Endothelial cell of umbilical vein (primary cell): ENCODE measurements at regions not wholly inside any gene's neighbourhood (a gene's known extent, or its start where the extent isn't known, plus 50 kb on each side); places are given as distances from the start of the nearest gene placed in this dataset.

Source experiments
- EZH2 ChIP-seq: IDR thresholded peaks from 2 replicates; pipeline ENCODE4 v1.6.1; 2012; ENCODE audit warnings: borderline replicate concordance, low read depth, mild to moderate bottlenecking, moderate library complexity, low read length, inconsistent platforms; ENCODE audit not compliant: severe bottlenecking
- FOS ChIP-seq: IDR thresholded peaks from 2 replicates; pipeline ENCODE4 v1.6.1; 2011; ENCODE audit warnings: mild to moderate bottlenecking, low read length, moderate library complexity, borderline replicate concordance; ENCODE audit not compliant: insufficient read depth
- GATA2 ChIP-seq: IDR thresholded peaks from 2 replicates; pipeline ENCODE4 v1.7.0; 2011; ENCODE audit warnings: low read depth, mild to moderate bottlenecking, moderate library complexity, mixed read lengths, low read length; ENCODE audit not compliant: insufficient read length, insufficient read depth
- MYC ChIP-seq: IDR thresholded peaks from one replicate; pipeline ENCODE4 v1.6.1; 2011; ENCODE audit warnings: mild to moderate bottlenecking, low read depth, low read length
- POLR2A ChIP-seq: IDR thresholded peaks from 2 replicates; pipeline ENCODE4 v1.6.1; 2012; ENCODE audit warnings: low read depth, mild to moderate bottlenecking, control low read depth, low read length
- POLR2AphosphoS5 ChIP-seq: IDR thresholded peaks from 2 replicates; pipeline ENCODE4 v1.6.1; 2012; ENCODE audit warnings: low read depth, mild to moderate bottlenecking, control low read depth, low read length, moderate library complexity; ENCODE audit not compliant: insufficient read depth
- TF ChIP-seq, protein P1 (sequence below), 2 donors: IDR thresholded peaks; 1 replicate in 1 of 2; 2 replicates in 1 of 2; pipeline ENCODE4 v1.5.1; 2011; ENCODE audit warnings: low read length in 2 of 2, mild to moderate bottlenecking in 2 of 2, moderate library complexity in 2 of 2, control low read depth in 1 of 2, inconsistent platforms in 1 of 2, low read depth in 1 of 2; ENCODE audit not compliant: insufficient read depth in 1 of 2; ENCODE audit errors: extremely low read depth in 1 of 2
- TF ChIP-seq, protein P2 (sequence below): IDR thresholded peaks from 2 replicates; pipeline ENCODE4 v1.6.1; 2011; ENCODE audit not compliant: insufficient read depth, insufficient read length

DNA sequence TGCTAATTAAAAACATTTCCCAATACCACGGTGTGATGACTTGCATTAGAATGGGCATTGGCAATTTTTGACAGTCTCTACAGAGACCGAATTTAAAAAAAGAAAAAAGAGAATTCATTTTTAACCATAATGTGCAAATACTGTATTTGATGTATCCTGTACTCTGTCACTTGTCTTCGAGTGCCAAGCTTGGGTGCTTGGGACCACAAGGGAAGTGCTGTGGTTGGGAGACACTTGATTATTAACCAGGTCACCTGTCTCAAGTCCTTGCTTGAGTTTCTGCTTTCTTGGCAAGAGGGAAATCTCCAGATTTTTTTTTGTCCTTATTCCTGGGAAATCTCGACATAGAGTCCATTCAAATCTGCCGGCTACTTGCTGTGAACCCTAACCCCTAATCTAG, 209.0 kb downstream of the MC4R start:
- TF ChIP-seq, protein P1, sequence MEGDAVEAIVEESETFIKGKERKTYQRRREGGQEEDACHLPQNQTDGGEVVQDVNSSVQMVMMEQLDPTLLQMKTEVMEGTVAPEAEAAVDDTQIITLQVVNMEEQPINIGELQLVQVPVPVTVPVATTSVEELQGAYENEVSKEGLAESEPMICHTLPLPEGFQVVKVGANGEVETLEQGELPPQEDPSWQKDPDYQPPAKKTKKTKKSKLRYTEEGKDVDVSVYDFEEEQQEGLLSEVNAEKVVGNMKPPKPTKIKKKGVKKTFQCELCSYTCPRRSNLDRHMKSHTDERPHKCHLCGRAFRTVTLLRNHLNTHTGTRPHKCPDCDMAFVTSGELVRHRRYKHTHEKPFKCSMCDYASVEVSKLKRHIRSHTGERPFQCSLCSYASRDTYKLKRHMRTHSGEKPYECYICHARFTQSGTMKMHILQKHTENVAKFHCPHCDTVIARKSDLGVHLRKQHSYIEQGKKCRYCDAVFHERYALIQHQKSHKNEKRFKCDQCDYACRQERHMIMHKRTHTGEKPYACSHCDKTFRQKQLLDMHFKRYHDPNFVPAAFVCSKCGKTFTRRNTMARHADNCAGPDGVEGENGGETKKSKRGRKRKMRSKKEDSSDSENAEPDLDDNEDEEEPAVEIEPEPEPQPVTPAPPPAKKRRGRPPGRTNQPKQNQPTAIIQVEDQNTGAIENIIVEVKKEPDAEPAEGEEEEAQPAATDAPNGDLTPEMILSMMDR (IDR thresholded peaks at IDR 0.05; ENCODE audit: extremely low read depth in 1 of 2, insufficient read depth in 1 of 2, low read depth in 1 of 2, low read length in 2 of 2), result no peak
- TF ChIP-seq POLR2AphosphoS5, result no peak
- no peak for TF ChIP-seq POLR2A
- TF ChIP-seq EZH2, result no peak
- no peak for TF ChIP-seq MYC
- TF ChIP-seq FOS, result no peak
- TF ChIP-seq, protein P2, sequence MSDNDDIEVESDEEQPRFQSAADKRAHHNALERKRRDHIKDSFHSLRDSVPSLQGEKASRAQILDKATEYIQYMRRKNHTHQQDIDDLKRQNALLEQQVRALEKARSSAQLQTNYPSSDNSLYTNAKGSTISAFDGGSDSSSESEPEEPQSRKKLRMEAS, result no peak
- TF ChIP-seq GATA2, result no peak
